ENCODE measurements at regions not wholly inside any gene's neighbourhood (a gene's known extent, or its start where the extent isn't known, plus 50 kb on each side); places are given as distances from the start of the nearest gene placed in this dataset.
"Not testable (repeated sequence)": the region's sequence is repeated elsewhere in the genome, so short reads cannot be mapped to it uniquely, and the experiment has no call there.

- H3K4me3 ChIP-seq (ENCODE audit: low read depth, low read length): no peak overlapping the region
Measured at GRCh38 chr13:89115307-89115706, 1444.1 kb downstream of the SLITRK5 start.

DNA sequence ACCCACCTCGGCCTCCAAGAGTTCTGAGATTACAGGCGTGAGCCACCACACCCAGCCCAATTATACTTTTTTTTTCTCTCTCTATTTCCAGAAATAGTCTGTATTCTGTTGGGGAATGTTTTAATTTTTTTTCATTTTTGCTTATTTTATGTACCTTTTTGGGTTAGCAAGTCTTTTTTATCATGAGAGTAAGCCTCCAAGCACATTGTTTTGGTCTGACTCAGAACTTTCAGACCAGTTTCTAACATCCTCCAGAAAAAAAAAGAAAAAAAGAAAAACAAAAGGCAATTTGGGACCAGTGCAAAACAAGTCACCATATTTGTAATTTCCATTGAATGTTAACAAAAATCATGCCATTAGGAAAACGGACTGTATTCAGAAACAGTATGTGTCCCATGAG, 1465.5 kb downstream of the SLITRK5 start:
- no peak overlapping the region for H3K4me3 ChIP-seq (ENCODE audit: low read depth, low read length)

GRCh38 chr13:89150362-89150761, 1479.2 kb downstream of the SLITRK5 start:
- no peak overlapping the region for H3K4me3 ChIP-seq (ENCODE audit: low read depth, low read length)

DNA sequence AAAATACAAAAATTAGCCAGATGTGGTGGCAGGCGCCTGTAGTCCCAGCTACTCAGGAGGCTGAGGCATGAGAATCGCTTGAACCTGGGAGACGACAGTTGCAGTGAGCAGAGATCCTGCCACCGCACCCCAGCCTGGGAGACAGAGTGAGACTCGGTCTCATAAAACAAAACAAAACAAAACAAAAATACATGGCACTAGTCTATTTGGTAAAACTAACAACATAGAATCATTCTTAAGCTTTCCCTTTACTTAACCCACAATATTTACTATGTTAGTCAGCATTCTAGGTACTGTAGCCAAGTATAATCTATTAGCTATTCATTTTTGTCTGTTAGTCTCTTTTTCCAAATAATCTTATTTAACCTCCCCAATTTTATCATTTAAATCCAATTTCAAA, 1482.8 kb downstream of the SLITRK5 start:
- H3K4me3 ChIP-seq (ENCODE audit: low read depth, low read length): no peak overlapping the region

GRCh38 chr13:89163096-89163495, 1491.9 kb downstream of the SLITRK5 start:
- no peak overlapping the region for H3K4me3 ChIP-seq (ENCODE audit: low read depth, low read length)

GRCh38 chr13:89165685-89166084, 1494.5 kb downstream of the SLITRK5 start:
- H3K4me3 ChIP-seq (ENCODE audit: low read depth, low read length): no peak overlapping the region

DNA sequence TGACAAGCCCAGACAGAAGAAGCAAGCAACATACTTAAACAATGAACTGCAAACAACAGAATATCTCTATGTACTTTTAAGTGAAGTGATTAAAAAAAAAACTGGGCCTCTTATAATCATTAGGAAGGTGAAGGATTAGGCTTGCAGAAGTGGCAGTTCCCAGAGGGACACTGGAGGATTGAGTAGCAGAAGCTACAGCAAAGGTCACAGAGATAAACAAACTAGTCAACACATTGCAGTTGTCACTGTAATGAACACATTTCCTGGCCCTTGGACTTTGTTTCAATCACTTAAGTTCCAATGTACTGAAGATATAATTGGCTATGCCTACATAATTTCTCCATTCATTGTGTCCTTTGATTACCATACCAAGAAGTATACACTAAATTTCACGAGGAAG, 1498.8 kb downstream of the SLITRK5 start:
- H3K4me3 ChIP-seq (ENCODE audit: low read depth, low read length): no peak overlapping the region

DNA sequence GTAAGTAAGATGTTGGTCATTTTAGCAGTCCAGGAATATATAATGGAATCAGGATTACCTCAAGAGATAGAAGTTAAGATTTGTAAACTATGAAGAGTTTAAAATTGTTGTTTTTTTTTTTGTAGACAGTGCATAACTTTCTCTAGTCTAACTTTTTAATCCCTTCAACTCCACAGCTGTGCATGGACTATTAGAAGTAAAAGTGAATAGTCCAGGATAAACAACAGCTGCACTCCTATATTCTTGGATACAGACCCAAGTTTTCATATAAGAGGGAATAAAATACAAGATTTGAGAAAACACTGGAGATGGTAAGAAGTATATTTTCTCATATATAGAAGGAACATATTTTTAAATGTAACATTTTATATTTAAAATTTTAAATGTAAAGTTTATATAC, 1509.9 kb downstream of the SLITRK5 start:
- H3K4me3 ChIP-seq (ENCODE audit: low read depth, low read length): no peak overlapping the region

DNA sequence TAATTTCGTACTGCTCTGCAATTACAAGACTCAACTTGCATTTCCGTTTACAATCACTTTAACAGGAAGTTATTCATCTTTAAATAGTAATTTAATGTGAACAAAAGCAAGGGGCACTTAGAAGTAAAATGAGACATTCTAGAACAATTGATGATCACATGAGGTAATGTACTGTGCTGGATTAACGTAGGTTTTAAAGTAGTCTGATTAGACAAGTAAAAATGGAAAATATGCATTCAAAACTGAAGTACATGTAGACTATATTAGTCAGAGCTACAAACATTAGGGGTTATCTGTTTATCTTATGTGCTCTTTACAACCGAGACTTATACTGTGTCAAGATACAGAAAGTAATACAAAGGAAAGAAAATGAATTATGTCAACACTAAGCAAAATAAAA, 1528.0 kb downstream of the SLITRK5 start:
- no peak overlapping the region for H3K4me3 ChIP-seq (ENCODE audit: low read depth, low read length)

GRCh38 chr13:89204435-89204834, 1533.3 kb downstream of the SLITRK5 start:
- no peak overlapping the region for H3K4me3 ChIP-seq (ENCODE audit: low read depth, low read length)

DNA sequence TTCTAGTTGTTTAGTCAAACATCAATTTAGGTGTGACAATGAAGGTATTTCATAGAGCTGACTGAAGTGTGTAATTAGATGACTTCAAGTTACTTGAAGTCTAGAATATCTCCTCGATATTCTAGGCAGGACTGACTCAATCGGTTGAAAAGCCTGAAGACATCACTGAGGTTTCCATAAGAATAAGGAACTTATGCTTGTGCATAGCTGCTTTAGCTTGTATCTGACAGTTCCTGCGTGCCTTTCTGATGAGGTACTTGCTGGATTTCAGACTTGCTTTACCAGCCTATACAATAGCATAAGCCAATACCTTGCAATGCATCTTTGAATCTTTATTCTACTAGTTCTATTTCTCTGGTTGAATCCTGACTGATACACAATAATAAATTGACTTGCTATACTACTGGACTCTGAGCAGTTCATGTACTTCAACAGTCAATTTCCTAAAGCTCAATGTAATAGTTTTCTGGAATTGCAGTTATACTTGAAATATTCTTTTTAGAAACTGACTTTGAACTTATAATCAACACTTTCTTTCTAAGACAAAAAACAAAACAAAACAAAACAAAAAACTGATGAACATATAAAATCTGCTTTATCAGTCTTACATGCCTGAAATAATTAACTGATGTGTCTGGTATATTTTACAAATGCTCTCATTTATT, 1534.8 kb downstream of the SLITRK5 start:
- no peak overlapping the region for H3K4me3 ChIP-seq (ENCODE audit: low read depth, low read length)

DNA sequence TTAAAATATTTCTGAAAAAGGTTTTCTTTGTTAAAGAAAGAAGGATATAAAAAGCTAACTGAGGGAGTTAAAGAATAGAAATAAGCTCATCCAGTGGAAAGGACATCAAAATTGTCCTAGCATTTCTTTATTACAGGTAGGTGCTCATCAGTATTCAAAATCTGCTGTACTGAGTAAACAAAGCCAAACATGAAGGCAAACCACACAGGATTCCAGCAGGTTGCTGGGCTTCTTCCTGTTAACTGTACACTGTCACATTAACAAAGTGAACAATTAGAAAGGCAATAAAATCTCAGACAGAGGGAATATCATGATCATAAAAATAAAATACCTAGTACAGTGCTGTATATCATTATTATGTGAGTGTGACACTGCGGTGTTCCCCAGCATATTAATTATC, 1541.0 kb downstream of the SLITRK5 start:
- H3K4me3 ChIP-seq (ENCODE audit: low read depth, low read length): no peak overlapping the region

DNA sequence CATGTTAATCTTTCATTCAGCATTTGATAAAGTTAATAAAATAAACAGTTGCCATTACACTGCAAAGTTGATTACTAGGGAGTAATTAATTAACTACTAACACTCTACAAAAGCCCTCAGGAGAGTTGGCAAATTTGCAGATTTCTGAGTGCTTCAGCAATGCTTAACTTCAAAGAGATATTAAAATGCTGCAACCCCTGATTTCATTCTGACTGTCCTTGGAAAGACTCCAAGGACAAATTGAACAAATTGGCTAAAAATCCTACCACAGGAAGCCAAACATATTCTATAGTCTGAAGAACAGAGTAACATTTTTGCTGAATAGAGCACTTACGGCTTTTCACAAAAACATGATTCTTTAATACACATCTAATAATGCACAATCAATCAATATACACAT, 1543.0 kb downstream of the SLITRK5 start:
- no peak overlapping the region for H3K4me3 ChIP-seq (ENCODE audit: low read depth, low read length)

GRCh38 chr13:89215319-89215718, 1544.1 kb downstream of the SLITRK5 start:
- H3K4me3 ChIP-seq (ENCODE audit: low read depth, low read length): not testable (repeated sequence)

- no peak overlapping the region for H3K4me3 ChIP-seq (ENCODE audit: low read depth, low read length)
Measured at GRCh38 chr13:89217813-89218212, 1546.6 kb downstream of the SLITRK5 start.

GRCh38 chr13:89221557-89222158, 1550.5 kb downstream of the SLITRK5 start:
- no peak overlapping the region for H3K4me3 ChIP-seq (ENCODE audit: low read depth, low read length)

- H3K4me3 ChIP-seq (ENCODE audit: low read depth, low read length): no peak overlapping the region
Measured at GRCh38 chr13:89227356-89227755, 1556.2 kb downstream of the SLITRK5 start.

DNA sequence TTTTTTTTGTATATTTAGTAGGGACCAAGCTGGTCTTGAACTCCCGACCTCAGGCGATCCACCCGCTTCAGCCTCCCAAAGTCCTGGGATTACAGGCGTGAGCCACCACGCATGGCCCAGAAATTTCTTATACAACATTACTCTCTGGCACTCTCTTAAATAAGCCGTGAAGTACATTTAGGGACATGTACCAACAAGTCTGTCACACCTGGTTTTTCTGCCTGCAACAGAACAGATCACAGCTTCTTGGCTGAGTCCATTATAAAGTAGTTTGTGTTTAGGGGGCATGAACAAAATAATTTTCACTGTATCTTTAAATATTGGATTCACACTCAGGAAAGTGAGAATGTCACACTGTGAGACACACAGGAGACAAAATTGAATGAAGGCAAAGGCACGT, 1567.3 kb downstream of the SLITRK5 start:
- H3K4me3 ChIP-seq (ENCODE audit: low read depth, low read length): no peak overlapping the region

DNA sequence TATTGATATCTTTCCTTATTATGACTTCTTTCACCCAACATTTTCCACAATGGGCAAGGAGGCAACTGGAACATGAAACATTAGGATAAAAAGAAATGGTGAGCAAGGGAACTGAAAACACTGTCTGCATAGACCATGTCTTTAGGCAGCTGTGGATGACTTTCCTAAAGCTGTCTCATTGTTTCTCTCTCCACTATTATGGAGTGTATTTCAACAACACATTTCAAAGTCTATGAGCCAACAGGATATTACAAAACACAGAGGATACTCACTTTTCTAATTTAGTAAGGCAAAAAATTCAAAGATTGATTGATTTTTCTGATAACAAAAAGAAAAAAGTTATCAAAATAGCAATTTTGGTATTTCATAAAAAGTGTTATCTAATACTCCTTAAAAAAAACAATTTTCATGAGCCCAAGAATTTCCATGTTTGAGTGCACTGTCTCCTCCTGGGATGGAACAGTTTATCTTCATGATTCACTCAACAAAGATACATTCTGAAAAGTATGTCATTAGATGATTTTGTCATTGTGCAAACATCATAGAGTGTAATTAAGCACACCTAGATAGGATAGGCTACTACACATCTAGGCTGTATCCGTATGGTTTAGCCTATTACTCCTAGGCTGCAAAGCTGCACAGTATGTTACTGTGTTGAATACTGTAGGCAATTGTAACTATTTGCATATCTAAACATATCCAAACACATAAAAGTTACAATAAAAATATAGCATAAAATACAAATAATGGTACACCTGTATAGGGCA, 1568.4 kb downstream of the SLITRK5 start:
- no peak overlapping the region for H3K4me3 ChIP-seq (ENCODE audit: low read depth, low read length)

- no peak overlapping the region for H3K4me3 ChIP-seq (ENCODE audit: low read depth, low read length)
Measured at GRCh38 chr13:89255844-89256406, 1584.8 kb downstream of the SLITRK5 start.

- no peak overlapping the region for H3K4me3 ChIP-seq (ENCODE audit: low read depth, low read length)
Measured at GRCh38 chr13:89267734-89268133, 1596.6 kb downstream of the SLITRK5 start.

GRCh38 chr13:89269737-89270136, 1598.6 kb downstream of the SLITRK5 start:
- no peak overlapping the region for H3K4me3 ChIP-seq (ENCODE audit: low read depth, low read length)

Measured in iPS-11a (cell line).